Sigmoid colon (tissue), 4 donors: ENCODE measurements at regions not wholly inside any gene's neighbourhood (a gene's known extent, or its start where the extent isn't known, plus 50 kb on each side); places are given as distances from the start of the nearest gene placed in this dataset.

ENCODE experiments used
- CTCF ChIP-seq, 4 experiments: fragments of 450-650 bp in 3 of 4; fragments of 200-600 bp in 1 of 4; IDR thresholded peaks; one replicate each; pipeline ENCODE4 v1.5.1; 2016 to 2019; ENCODE audit warnings: antibody characterized with exemption in 4 of 4, mild to moderate bottlenecking in 3 of 4, moderate library complexity in 2 of 4
- EP300 ChIP-seq, 4 donors: sonication (generic); formaldehyde crosslinking; IDR thresholded peaks; one replicate each; pipeline ENCODE4 v1.6.1; 2017; ENCODE audit warnings: antibody characterized with exemption in 4 of 4
- POLR2A ChIP-seq, 2 donors: fragments of 450-650 bp; IDR thresholded peaks; one replicate each; pipeline ENCODE4 v1.6.1; 2016; ENCODE audit warnings: antibody characterized with exemption in 2 of 2, mild to moderate bottlenecking in 2 of 2, moderate library complexity in 2 of 2

- TF ChIP-seq CTCF (IDR thresholded peaks at IDR 0.05) (no peak), EP300 (IDR thresholded peaks at IDR 0.05) (no peak), POLR2A (IDR thresholded peaks at IDR 0.05) (no peak)
These were observed 57.7 kb upstream of the DPT start for GRCh38 chr1:168786476-168787330.
